PC-9 (cell line): ENCODE measurements at regions not wholly inside any gene's neighbourhood (a gene's known extent, or its start where the extent isn't known, plus 50 kb on each side); places are given as distances from the start of the nearest gene placed in this dataset.

Experiments used
- CTCF ChIP-seq: fragments of 200-600 bp; sonication (generic); conservative IDR thresholded peaks from 2 replicates; pipeline ENCODE4 v1.6.1; 2017; ENCODE audit warnings: mixed run types, antibody characterized with exemption, mild to moderate bottlenecking, moderate library complexity
- EZH2 ChIP-seq: fragments of 200-600 bp; sonication (generic); IDR thresholded peaks from 2 replicates; pipeline ENCODE4 v1.8.0; 2017; ENCODE audit warnings: antibody characterized with exemption, low read depth

- TF ChIP-seq CTCF (no peak), EZH2 (no peak)
Measured at GRCh38 chr6:163655217-163656121, 241.0 kb downstream of the QKI start.
